GM12872 (cell line): ENCODE measurements at regions not wholly inside any gene's neighbourhood (a gene's known extent, or its start where the extent isn't known, plus 50 kb on each side); places are given as distances from the start of the nearest gene placed in this dataset.
A peak's percentile ranks its signal among the peaks of the same experiment; 100 is the strongest.

Experiments
- TF ChIP-seq, protein P1 (sequence below): IDR thresholded peaks from 3 replicates; pipeline ENCODE4 v1.5.1; 2011; ENCODE audit warnings: low read depth, mild to moderate bottlenecking, low read length, moderate library complexity; ENCODE audit not compliant: insufficient read depth

DNA sequence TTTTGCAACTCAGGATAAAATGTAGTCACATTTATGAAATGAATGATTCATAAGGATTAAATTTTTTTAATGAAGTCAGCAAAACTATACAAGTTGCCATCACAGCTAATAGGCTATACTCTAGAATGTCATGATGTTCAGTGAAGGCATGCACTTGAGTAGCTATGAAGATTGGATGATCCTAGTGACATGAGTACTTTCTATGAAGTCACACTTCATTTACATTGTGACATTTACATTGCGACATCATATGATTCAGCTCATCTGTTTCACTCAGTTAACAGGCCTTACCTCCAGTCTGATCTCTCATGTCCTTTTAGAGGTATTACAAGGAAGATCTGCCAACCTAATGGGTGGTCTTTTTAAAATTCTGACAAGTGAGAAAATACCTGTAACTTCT is 82.7 kb upstream of the FGF13 start:
- TF ChIP-seq, protein P1, sequence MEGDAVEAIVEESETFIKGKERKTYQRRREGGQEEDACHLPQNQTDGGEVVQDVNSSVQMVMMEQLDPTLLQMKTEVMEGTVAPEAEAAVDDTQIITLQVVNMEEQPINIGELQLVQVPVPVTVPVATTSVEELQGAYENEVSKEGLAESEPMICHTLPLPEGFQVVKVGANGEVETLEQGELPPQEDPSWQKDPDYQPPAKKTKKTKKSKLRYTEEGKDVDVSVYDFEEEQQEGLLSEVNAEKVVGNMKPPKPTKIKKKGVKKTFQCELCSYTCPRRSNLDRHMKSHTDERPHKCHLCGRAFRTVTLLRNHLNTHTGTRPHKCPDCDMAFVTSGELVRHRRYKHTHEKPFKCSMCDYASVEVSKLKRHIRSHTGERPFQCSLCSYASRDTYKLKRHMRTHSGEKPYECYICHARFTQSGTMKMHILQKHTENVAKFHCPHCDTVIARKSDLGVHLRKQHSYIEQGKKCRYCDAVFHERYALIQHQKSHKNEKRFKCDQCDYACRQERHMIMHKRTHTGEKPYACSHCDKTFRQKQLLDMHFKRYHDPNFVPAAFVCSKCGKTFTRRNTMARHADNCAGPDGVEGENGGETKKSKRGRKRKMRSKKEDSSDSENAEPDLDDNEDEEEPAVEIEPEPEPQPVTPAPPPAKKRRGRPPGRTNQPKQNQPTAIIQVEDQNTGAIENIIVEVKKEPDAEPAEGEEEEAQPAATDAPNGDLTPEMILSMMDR = no peak

DNA sequence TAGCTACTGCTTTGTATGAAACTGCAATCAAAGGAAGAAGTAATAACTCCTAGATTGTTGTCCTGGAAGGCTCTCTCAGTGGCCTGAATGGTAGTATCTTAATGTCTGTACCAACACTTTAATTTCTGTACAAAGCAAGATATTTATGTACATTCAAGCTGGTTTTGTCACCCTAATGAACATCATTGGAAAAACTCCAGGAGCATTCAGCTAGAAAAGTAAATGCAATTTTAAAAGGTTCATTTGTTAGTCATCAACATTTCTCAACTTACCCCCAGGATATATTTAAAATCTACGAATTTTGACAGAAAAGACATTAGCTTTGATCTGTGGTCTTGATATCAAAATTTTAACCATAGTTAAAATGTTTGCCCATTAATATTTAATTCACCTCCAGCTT is 80.0 kb upstream of the FGF13 start:
- TF ChIP-seq, protein P1 = no peak

DNA sequence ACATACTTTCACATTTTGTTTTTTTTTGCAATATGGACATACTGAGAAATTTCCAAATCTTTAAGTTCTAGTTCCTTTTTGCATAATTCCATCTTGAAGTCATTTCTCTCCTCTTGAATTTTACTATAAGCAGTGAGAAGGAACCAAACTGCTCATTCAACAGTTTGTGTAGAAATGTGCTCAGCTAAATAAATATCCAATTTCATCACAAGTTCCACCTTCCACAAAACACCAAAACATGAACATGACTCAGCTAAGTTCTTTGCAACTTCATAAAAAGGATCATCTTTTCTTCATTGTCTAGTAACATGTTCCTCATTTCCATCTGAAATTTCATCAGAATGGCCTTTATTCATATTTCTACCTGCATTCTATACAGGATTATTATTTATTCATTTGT is 77.3 kb upstream of the FGF13 start:
- TF ChIP-seq, protein P1 = no peak

DNA sequence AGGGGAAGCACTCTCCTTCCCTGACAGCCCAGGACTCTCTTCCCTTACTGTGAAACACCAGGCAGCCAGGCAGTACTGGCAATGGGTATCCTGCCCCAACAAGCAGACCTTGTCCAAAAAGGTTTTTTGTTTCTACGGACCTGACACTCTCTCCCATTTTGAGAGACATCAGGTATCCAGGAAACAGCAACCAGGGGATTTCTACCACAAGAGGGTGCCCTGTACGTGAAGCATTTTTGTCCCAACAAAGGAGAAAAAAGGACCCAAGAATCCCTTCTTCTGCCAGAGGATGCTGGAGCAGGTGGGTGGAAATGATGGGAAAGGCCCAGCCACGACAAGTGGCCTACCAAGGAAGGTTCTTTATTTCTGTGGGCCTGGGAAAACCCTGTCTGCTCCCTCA is 65.7 kb upstream of the FGF13 start:
- TF ChIP-seq, protein P1 = no peak

DNA sequence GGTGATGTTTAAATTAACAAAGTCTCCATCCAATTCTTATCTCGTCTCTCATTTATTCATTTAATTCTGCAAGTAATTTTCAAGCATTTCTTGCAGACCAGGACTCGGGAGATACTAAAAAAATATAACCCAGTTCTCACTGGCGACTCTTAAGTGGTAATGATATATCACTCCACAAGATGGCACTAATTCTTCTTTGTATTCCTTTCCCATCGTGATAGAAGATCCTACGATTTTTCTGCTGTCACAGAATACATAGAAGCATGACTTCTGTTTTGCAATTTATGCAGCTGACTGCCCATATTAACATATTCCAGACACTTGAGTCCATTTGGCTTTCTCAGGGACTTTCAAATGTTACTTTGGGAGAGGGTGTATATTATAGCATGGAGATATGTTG is 64.0 kb upstream of the FGF13 start:
- TF ChIP-seq, protein P1 = peak; percentile 25; the same call in 1 of the 3 replicates

DNA sequence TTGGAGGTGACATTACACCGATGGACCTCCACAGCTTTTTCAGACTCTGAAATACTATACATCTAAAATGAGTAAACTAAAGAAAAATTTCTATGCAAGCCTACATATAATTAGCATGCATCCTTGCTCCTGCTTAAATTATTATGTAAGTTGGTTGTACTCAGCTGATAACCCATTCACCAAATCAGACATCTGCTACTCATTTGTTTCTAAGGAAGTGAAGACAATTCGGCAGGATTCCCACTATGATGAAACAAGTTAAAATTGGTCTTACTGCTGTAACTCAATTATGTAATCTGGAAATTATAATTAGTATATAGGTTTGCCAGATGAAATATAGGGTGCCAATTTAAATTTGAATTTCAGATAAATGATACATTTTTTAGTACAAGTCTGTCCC is 59.5 kb upstream of the FGF13 start:
- TF ChIP-seq, protein P1 = no peak

DNA sequence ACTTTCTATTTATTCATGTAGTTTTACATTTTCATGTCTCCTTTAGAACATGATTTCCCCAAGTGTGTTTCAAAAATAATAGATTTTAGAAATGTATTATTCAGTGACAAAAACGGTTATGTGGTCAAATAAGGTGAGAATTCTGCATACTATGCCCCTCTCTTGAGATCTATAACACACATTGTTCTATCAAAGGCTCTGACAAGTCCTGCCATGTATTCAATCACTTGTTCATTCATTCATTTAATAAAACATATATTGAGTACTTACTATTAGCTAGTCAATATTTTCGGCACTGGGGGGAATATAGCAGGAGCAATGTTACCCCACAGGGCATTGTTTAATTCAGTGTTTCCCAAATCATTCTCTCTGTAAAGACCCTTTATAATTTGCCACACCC is 58.4 kb upstream of the FGF13 start:
- TF ChIP-seq, protein P1 = no peak

DNA sequence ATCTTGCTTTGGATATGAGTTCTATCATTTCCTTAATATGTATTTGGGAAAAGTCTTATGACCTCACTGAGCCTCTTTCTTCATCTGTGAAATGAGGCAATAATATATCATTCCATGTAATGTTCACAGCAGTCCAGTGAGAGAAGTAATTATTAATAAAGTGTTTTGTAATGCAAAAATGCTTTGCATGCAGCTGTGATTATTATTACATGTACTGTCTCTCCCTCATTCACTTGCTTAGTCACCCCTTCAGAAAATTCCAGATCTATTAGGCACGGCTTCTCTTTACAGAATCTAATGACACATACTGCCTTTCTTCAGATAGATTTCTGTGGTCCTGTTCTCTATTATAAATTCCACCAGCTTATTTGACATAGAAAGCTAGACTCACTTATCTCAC is 53.5 kb upstream of the FGF13 start:
- TF ChIP-seq, protein P1 = no peak
